Loucy (cell line): ENCODE measurements at regions not wholly inside any gene's neighbourhood (a gene's known extent, or its start where the extent isn't known, plus 50 kb on each side); places are given as distances from the start of the nearest gene placed in this dataset.

Source experiments
- EZH2phosphoT487 ChIP-seq: fragments of 200-600 bp; IDR thresholded peaks from 2 replicates; pipeline ENCODE4 v1.6.1; 2018; ENCODE audit warnings: antibody characterized with exemption, mild to moderate bottlenecking, moderate library complexity, borderline replicate concordance
- TF ChIP-seq, protein P1 (sequence below): fragments of 200-600 bp; sonication (generic); conservative IDR thresholded peaks from 2 replicates; pipeline ENCODE4 v1.5.1; 2014; ENCODE audit warnings: mild to moderate bottlenecking, antibody characterized with exemption, low read length

- TF ChIP-seq EZH2phosphoT487: no peak
- TF ChIP-seq, protein P1, sequence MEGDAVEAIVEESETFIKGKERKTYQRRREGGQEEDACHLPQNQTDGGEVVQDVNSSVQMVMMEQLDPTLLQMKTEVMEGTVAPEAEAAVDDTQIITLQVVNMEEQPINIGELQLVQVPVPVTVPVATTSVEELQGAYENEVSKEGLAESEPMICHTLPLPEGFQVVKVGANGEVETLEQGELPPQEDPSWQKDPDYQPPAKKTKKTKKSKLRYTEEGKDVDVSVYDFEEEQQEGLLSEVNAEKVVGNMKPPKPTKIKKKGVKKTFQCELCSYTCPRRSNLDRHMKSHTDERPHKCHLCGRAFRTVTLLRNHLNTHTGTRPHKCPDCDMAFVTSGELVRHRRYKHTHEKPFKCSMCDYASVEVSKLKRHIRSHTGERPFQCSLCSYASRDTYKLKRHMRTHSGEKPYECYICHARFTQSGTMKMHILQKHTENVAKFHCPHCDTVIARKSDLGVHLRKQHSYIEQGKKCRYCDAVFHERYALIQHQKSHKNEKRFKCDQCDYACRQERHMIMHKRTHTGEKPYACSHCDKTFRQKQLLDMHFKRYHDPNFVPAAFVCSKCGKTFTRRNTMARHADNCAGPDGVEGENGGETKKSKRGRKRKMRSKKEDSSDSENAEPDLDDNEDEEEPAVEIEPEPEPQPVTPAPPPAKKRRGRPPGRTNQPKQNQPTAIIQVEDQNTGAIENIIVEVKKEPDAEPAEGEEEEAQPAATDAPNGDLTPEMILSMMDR: no peak
These were observed 68.9 kb upstream of the HEPHL1 start for GRCh38 chr11:93952082-93952780.
